Fibroblast of villous mesenchyme (primary cell): ENCODE measurements at regions not wholly inside any gene's neighbourhood (a gene's known extent, or its start where the extent isn't known, plus 50 kb on each side); places are given as distances from the start of the nearest gene placed in this dataset.

Experiments used
- DNase-seq: peaks from one replicate; pipeline ENCODE4 v3.0.0-alpha.2; 2010; ENCODE audit warnings: low read depth
- H3K4me3 ChIP-seq: 2 replicates; pipeline ENCODE4 v1.5.1; 2011; ENCODE audit warnings: low read depth, mild to moderate bottlenecking, low read length
- TF ChIP-seq, protein P1 (sequence below): IDR thresholded peaks from 2 replicates; pipeline ENCODE4 v1.5.1; 2012; ENCODE audit warnings: low read depth, mild to moderate bottlenecking, low read length; ENCODE audit not compliant: insufficient read depth

- TF ChIP-seq, protein P1, sequence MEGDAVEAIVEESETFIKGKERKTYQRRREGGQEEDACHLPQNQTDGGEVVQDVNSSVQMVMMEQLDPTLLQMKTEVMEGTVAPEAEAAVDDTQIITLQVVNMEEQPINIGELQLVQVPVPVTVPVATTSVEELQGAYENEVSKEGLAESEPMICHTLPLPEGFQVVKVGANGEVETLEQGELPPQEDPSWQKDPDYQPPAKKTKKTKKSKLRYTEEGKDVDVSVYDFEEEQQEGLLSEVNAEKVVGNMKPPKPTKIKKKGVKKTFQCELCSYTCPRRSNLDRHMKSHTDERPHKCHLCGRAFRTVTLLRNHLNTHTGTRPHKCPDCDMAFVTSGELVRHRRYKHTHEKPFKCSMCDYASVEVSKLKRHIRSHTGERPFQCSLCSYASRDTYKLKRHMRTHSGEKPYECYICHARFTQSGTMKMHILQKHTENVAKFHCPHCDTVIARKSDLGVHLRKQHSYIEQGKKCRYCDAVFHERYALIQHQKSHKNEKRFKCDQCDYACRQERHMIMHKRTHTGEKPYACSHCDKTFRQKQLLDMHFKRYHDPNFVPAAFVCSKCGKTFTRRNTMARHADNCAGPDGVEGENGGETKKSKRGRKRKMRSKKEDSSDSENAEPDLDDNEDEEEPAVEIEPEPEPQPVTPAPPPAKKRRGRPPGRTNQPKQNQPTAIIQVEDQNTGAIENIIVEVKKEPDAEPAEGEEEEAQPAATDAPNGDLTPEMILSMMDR: no peak
- H3K4me3 ChIP-seq: no peak overlapping the region
- no peak for DNase-seq
These were observed 290.5 kb downstream of the ADGRL2 start for GRCh38 chr1:82091265-82091664.

- no peak overlapping the region for H3K4me3 ChIP-seq
- TF ChIP-seq, protein P1: peak; percentile 26
- DNase-seq: peak; percentile 1
These were observed 289.4 kb downstream of the ADGRL2 start for GRCh38 chr1:82090104-82090503.

- TF ChIP-seq, protein P1: no peak
- no peak overlapping the region for H3K4me3 ChIP-seq
- no peak for DNase-seq
These were observed 286.0 kb downstream of the ADGRL2 start for GRCh38 chr1:82086739-82087138.

- no peak overlapping the region for H3K4me3 ChIP-seq
These were observed 278.9 kb downstream of the ADGRL2 start for GRCh38 chr1:82079607-82080006.

DNA sequence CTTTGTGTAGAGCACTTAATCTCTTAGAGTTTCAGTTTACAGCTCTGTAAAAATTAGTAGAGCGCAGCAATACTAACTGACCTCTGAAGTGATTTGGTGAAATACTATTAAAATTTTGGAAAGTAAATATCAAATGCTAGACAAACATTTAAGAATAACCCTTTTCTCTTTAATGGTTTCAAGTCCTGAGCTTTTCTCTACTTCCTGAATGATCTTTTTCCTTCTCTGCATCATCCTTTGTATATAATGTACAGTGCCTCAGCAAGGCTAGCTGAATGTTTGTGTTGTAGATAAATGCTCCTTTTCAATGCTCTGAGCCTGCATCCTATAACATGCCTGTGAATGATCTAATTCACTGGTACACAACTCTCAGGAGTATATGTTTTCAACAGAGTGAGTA lies 272.9 kb downstream of the ADGRL2 start:
- DNase-seq: no peak
- no peak overlapping the region for H3K4me3 ChIP-seq
- TF ChIP-seq, protein P1: no peak

More at GRCh38 chr1:82079607-82080006, 278.9 kb downstream of the ADGRL2 start:
- no peak for DNase-seq
- TF ChIP-seq, protein P1: no peak

DNA sequence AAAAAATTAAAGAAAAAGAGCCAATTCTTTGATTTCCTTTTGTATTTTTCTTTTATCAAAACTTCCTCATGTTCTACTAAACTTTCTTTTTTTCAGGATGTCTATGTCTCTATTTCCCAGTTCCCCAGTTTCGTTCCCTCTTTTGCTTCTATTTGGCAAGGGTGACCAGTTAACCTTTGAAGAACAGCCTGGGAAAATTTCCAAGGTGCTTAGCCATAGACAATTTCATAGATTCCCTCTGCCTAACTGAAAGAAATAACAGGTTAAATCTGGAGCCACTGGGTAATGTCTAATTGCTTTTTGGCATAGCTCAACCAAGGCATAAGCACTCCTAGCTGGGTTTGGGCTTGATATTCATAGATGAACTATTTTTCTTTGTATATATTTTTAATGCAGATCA lies 272.3 kb downstream of the ADGRL2 start:
- H3K4me3 ChIP-seq: no peak overlapping the region
- TF ChIP-seq, protein P1: no peak
- DNase-seq: no peak

GRCh38 chr1:82065916-82066315 lies 265.2 kb downstream of the ADGRL2 start:
- DNase-seq: no peak
- TF ChIP-seq, protein P1: no peak
- H3K4me3 ChIP-seq: no peak overlapping the region
